HEK293 (cell line): ENCODE measurements at regions not wholly inside any gene's neighbourhood (a gene's known extent, or its start where the extent isn't known, plus 50 kb on each side); places are given as distances from the start of the nearest gene placed in this dataset.
"Not testable (repeated sequence)": the region's sequence is repeated elsewhere in the genome, so short reads cannot be mapped to it uniquely, and the experiment has no call there.

Experiments used
- CTCF ChIA-PET: fragments of 350-600 bp; formaldehyde crosslinking; extraction: SDS; loops from one replicate; lab custom pipeline; 2021; ENCODE audit warnings: antibody characterized with exemption; lab: Yijun Ruan, JAX
- POLR2A ChIA-PET: fragments of 300-600 bp; formaldehyde crosslinking; extraction: SDS; loops from one replicate; lab custom pipeline; 2020; ENCODE audit warnings: antibody characterized with exemption, inconsistent platforms; lab: Yijun Ruan, JAX
- H3K27ac ChIP-seq: fragments of 200-500 bp; sonication (Bioruptor generic); 2 replicates; pipeline ENCODE4 v1.5.1; 2014; ENCODE audit warnings: low read depth, low read length, control low read depth, inconsistent platforms; ENCODE audit errors: extremely low read depth
- H3K36me3 ChIP-seq, 2 experiments: fragments of 200-500 bp in 1 of 2; sonication (Bioruptor generic) in 1 of 2; 1 replicate in 1 of 2; 2 replicates in 1 of 2; pipeline ENCODE4 v1.5.1; 2014 to 2017; ENCODE audit warnings: inconsistent platforms in 2 of 2, low read length in 2 of 2; ENCODE audit not compliant: control insufficient read depth in 2 of 2, insufficient read depth in 1 of 2
- H3K4me1 ChIP-seq: fragments of 200-500 bp; sonication (Bioruptor generic); 2 replicates; pipeline ENCODE4 v1.5.1; 2014; ENCODE audit warnings: mild to moderate bottlenecking, low read length, inconsistent platforms; ENCODE audit not compliant: control insufficient read depth, insufficient read depth
- H3K4me3 ChIP-seq: 2 replicates; pipeline ENCODE4 v1.5.1; 2011; ENCODE audit warnings: low read depth, mild to moderate bottlenecking, control low read depth, low read length, moderate library complexity
- H3K9me3 ChIP-seq: fragments of 200-500 bp; sonication (Bioruptor generic); 2 replicates; pipeline ENCODE4 v1.5.1; 2014; ENCODE audit warnings: low read depth, low read length, inconsistent platforms; ENCODE audit not compliant: control insufficient read depth, insufficient read depth
- BCL11B ChIP-seq: fragments of 450-650 bp; formaldehyde crosslinking; IDR thresholded peaks from 2 replicates; pipeline ENCODE4 v1.5.1; 2016; ENCODE audit warnings: low read depth, missing biosample characterization, missing genetic modification characterization
- GLIS2 ChIP-seq: fragments of 450-650 bp; formaldehyde crosslinking; IDR thresholded peaks from 2 replicates; pipeline ENCODE4 v1.5.1; 2016; ENCODE audit warnings: missing biosample characterization, missing genetic modification characterization
- SCRT2 ChIP-seq: fragments of 450-650 bp; formaldehyde crosslinking; IDR thresholded peaks from 2 replicates; pipeline ENCODE4 v1.5.1; 2016; ENCODE audit warnings: missing biosample characterization, missing genetic modification characterization
- YY1 ChIP-seq: fragments of 450-650 bp; formaldehyde crosslinking; IDR thresholded peaks from 2 replicates; pipeline ENCODE4 v1.5.1; 2018; ENCODE audit warnings: missing biosample characterization, missing genetic modification characterization
- ZNF19 ChIP-seq: fragments of 450-650 bp; formaldehyde crosslinking; IDR thresholded peaks from 2 replicates; pipeline ENCODE4; 2016; ENCODE audit warnings: missing biosample characterization, missing genetic modification characterization, low read depth
- ZNF423 ChIP-seq: fragments of 450-650 bp; formaldehyde crosslinking; IDR thresholded peaks from 2 replicates; pipeline ENCODE4 v1.5.1; 2016; ENCODE audit warnings: missing biosample characterization, missing genetic modification characterization
- ZNF544 ChIP-seq: fragments of 450-650 bp; formaldehyde crosslinking; IDR thresholded peaks from 2 replicates; pipeline ENCODE4 v1.5.0; 2017; ENCODE audit warnings: missing biosample characterization, missing genetic modification characterization
- ZNF555 ChIP-seq: fragments of 450-650 bp; formaldehyde crosslinking; conservative IDR thresholded peaks from 2 replicates; pipeline ENCODE4 v1.5.1; 2017; ENCODE audit warnings: missing biosample characterization, mild to moderate bottlenecking, missing genetic modification characterization, inconsistent platforms
- ZNF571 ChIP-seq: fragments of 450-650 bp; formaldehyde crosslinking; IDR thresholded peaks from 2 replicates; pipeline ENCODE4 v1.5.0; 2017; ENCODE audit warnings: missing biosample characterization, missing genetic modification characterization
- ZNF600 ChIP-seq: fragments of 450-650 bp; formaldehyde crosslinking; IDR thresholded peaks from 2 replicates; pipeline ENCODE4 v1.5.1; 2016; ENCODE audit warnings: missing biosample characterization, missing genetic modification characterization
- ZNF658 ChIP-seq: fragments of 450-650 bp; formaldehyde crosslinking; IDR thresholded peaks from 2 replicates; pipeline ENCODE4; 2016; ENCODE audit warnings: missing biosample characterization, missing genetic modification characterization
- ZNF660 ChIP-seq: fragments of 450-650 bp; IDR thresholded peaks from 2 replicates; pipeline ENCODE4 v1.5.1; 2018; ENCODE audit warnings: missing biosample characterization, mild to moderate bottlenecking, missing genetic modification characterization
- TF ChIP-seq, protein P1 (sequence below): fragments of 450-650 bp; formaldehyde crosslinking; conservative IDR thresholded peaks from 2 replicates; pipeline ENCODE4 v1.5.1; 2016; ENCODE audit warnings: low read depth, missing biosample characterization, missing genetic modification characterization
- TF ChIP-seq, protein P2 (sequence below): fragments of 450-650 bp; formaldehyde crosslinking; IDR thresholded peaks from 2 replicates; pipeline ENCODE4 v1.5.1; 2017; ENCODE audit warnings: missing biosample characterization, missing genetic modification characterization

DNA sequence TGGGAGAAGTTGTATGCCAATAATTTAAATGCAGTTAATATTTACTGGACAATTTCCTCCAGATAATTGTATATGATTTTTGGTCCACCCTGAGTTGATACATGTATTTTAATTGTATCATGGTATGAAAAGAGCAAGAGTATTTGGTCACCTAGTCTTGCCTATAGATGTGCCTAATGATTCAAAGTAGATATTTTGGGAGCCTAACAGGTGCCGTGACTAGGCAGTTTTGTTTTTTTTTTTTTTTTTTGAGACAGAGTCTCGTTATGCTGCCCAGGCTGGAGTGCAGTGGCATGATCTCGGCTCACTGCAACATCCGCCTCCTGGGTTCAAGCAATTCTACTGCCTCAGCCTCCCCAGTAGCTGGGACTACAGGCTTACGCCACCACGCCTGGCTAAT is 59.3 kb upstream of the ATRNL1 start:
- Histone ChIP-seq H3K36me3 (no peaks in the 10 kb centered on the region), H3K4me3 (no peak overlapping the region), H3K4me1 (no peaks in the 10 kb centered on the region), H3K27ac (no peak overlapping the region), H3K9me3 (no peaks in the 10 kb centered on the region)
- TF ChIP-seq ZNF19 (tag by site-specific recombination) = no peak
- TF ChIP-seq ZNF571 (tag by site-specific recombination) = no peak
- TF ChIP-seq, protein P1, sequence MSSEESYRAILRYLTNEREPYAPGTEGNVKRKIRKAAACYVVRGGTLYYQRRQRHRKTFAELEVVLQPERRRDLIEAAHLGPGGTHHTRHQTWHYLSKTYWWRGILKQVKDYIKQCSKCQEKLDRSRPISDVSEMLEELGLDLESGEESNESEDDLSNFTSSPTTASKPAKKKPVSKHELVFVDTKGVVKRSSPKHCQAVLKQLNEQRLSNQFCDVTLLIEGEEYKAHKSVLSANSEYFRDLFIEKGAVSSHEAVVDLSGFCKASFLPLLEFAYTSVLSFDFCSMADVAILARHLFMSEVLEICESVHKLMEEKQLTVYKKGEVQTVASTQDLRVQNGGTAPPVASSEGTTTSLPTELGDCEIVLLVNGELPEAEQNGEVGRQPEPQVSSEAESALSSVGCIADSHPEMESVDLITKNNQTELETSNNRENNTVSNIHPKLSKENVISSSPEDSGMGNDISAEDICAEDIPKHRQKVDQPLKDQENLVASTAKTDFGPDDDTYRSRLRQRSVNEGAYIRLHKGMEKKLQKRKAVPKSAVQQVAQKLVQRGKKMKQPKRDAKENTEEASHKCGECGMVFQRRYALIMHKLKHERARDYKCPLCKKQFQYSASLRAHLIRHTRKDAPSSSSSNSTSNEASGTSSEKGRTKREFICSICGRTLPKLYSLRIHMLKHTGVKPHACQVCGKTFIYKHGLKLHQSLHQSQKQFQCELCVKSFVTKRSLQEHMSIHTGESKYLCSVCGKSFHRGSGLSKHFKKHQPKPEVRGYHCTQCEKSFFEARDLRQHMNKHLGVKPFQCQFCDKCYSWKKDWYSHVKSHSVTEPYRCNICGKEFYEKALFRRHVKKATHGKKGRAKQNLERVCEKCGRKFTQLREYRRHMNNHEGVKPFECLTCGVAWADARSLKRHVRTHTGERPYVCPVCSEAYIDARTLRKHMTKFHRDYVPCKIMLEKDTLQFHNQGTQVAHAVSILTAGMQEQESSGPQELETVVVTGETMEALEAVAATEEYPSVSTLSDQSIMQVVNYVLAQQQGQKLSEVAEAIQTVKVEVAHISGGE = no peak
- TF ChIP-seq BCL11B (tag by site-specific recombination) = no peak
- no peak for TF ChIP-seq YY1 (tag by site-specific recombination)
- no peak for TF ChIP-seq ZNF658 (tag by site-specific recombination)
- TF ChIP-seq SCRT2 (tag by site-specific recombination) = no peak
- no peak for TF ChIP-seq ZNF600 (tag by site-specific recombination)
- TF ChIP-seq ZNF544 = no peak
- no peak for TF ChIP-seq ZNF423 (tag by site-specific recombination)
- no peak for TF ChIP-seq ZNF555
- TF ChIP-seq GLIS2 (tag by site-specific recombination) = no peak
- TF ChIP-seq, protein P2, sequence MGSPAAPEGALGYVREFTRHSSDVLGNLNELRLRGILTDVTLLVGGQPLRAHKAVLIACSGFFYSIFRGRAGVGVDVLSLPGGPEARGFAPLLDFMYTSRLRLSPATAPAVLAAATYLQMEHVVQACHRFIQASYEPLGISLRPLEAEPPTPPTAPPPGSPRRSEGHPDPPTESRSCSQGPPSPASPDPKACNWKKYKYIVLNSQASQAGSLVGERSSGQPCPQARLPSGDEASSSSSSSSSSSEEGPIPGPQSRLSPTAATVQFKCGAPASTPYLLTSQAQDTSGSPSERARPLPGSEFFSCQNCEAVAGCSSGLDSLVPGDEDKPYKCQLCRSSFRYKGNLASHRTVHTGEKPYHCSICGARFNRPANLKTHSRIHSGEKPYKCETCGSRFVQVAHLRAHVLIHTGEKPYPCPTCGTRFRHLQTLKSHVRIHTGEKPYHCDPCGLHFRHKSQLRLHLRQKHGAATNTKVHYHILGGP (tag by site-specific recombination) = no peak
- no peak for TF ChIP-seq ZNF660 (tag by site-specific recombination)
- ChIA-PET POLR2A (no interaction called here), CTCF (interaction anchor here (0.6 kb wide), 1 partner anchor 1204 kb away, joined by 3 read pairs; no protein-coding TSS in a partner anchor)

GRCh38 chr10:115039781-115040180 is 53.4 kb upstream of the ATRNL1 start:
- H3K27ac ChIP-seq, POLR2A ChIA-PET, H3K4me1 ChIP-seq, H3K9me3 ChIP-seq, H3K36me3 ChIP-seq, H3K4me3 ChIP-seq, CTCF ChIA-PET: not testable (repeated sequence)
